ENCODE measurements at regions not wholly inside any gene's neighbourhood (a gene's known extent, or its start where the extent isn't known, plus 50 kb on each side); places are given as distances from the start of the nearest gene placed in this dataset.
"Not testable (repeated sequence)": the region's sequence is repeated elsewhere in the genome, so short reads cannot be mapped to it uniquely, and the experiment has no call there.

DNA sequence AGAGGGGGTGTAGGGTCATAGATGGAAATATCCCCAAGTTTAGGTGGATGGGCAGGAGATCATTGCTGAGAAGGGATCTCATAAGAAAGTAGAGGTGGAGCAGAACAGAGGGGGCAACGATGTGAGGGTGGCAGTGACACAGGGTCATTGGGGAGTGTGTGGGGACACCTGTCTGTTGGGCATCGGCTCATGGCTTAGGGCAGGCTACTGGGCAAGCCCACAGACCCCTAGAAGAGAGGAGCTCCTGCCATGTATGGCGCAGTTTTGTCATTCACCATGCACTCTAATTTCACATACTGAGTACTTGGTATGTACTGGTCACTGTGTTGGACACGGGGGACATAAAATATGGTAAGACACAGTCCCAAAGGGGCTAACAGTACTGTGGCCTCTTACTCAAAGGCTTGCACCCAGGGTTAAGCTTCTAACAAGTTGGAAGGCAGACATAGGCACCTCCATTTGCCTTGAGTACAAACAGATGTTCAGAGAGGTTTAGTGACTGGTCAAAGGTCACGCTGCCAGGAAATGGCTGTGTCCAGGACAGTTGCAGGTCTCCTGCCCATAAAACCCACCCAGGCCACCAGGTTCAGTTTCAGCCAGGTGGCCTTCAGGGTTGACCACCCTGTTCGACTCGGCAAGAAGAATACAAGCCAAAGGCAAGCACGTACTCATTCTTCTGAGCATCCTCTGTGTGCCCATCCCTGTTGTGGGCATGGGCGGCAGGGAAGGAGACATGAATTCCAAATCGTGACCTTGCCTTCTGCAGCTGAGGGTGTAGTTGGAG, 580.2 kb downstream of the KCNJ18 start:
- WGBS (ENCODE audit: insufficient coverage), result 66% methylated on average over 8 of the region's 10 CpGs
- Histone ChIP-seq H3K4me1 (ENCODE audit: control insufficient read depth, insufficient read depth, low read length) (no peaks in the 10 kb centered on the region), H3K27me3 (ENCODE audit: control insufficient read depth, insufficient read depth, low read length) (no peaks in the 10 kb centered on the region), H3K27ac (ENCODE audit: low read length) (no peak overlapping the region), H3K4me3 (ENCODE audit: low read length) (no peak overlapping the region), H3K36me3 (ENCODE audit: control insufficient read depth, insufficient read depth, low read length) (no peaks in the 10 kb centered on the region), H3K9me3 (replicated peaks; ENCODE audit: control insufficient read depth, low read depth, low read length) (peaks cover 48% of the 10 kb centered on the region)
- DNase-seq, result no peak

DNA sequence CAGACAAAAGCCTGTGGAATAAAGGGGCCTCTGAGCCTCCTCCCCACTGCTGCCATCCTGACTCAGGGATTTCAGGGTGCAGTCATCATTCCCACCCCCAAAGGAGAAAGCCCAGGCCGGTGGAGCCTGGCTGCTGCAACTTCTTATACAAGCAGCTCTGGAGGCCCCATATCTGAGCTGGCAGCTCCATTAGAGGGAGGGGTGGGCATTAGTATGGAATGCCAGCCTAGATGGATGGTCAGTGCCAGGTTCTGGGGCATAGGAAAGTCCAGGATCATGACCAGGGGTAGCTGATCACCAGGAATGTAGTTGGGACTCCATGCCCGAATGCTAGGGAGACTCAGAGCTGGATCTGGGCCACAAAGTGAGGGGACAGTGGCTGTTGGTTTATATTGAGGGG, 581.0 kb downstream of the KCNJ18 start:
- H3K27ac ChIP-seq (ENCODE audit: low read length), result no peak overlapping the region
- H3K4me1 ChIP-seq (ENCODE audit: control insufficient read depth, insufficient read depth, low read length), result no peaks in the 10 kb centered on the region
- no peak for DNase-seq
- WGBS (ENCODE audit: insufficient coverage), result 48% methylated on average over 1 of the region's 2 CpGs
- no peak overlapping the region for H3K4me3 ChIP-seq (ENCODE audit: low read length)
- H3K9me3 ChIP-seq (replicated peaks; ENCODE audit: control insufficient read depth, low read depth, low read length), result peaks cover 46% of the 10 kb centered on the region
- no peaks in the 10 kb centered on the region for H3K36me3 ChIP-seq (ENCODE audit: control insufficient read depth, insufficient read depth, low read length)
- H3K27me3 ChIP-seq (ENCODE audit: control insufficient read depth, insufficient read depth, low read length), result no peaks in the 10 kb centered on the region

DNA sequence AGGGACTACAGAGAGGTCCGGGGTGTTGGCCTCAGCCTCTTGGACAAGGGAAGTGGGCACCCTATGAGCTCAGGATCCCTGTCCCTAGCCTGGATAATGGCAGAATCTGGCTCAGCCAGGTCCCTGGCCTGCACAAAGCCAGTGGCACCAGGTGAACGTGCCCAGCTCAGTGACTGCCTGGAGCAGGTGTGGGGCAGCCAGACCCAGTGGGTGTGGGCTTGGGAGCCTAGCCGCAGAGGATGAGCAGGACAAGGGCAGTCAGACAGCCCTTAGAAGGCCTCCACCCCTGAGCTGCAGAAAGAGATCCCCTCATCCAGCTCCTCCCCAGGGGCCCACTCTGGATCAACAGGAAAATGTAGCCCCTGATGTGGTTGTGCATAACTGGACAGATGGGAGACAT, 585.3 kb downstream of the KCNJ18 start:
- WGBS (ENCODE audit: insufficient coverage), result 59% methylated on average over 2 of the region's 3 CpGs
- no peak for DNase-seq
- no peaks in the 10 kb centered on the region for H3K27me3 ChIP-seq (ENCODE audit: control insufficient read depth, insufficient read depth, low read length)

DNA sequence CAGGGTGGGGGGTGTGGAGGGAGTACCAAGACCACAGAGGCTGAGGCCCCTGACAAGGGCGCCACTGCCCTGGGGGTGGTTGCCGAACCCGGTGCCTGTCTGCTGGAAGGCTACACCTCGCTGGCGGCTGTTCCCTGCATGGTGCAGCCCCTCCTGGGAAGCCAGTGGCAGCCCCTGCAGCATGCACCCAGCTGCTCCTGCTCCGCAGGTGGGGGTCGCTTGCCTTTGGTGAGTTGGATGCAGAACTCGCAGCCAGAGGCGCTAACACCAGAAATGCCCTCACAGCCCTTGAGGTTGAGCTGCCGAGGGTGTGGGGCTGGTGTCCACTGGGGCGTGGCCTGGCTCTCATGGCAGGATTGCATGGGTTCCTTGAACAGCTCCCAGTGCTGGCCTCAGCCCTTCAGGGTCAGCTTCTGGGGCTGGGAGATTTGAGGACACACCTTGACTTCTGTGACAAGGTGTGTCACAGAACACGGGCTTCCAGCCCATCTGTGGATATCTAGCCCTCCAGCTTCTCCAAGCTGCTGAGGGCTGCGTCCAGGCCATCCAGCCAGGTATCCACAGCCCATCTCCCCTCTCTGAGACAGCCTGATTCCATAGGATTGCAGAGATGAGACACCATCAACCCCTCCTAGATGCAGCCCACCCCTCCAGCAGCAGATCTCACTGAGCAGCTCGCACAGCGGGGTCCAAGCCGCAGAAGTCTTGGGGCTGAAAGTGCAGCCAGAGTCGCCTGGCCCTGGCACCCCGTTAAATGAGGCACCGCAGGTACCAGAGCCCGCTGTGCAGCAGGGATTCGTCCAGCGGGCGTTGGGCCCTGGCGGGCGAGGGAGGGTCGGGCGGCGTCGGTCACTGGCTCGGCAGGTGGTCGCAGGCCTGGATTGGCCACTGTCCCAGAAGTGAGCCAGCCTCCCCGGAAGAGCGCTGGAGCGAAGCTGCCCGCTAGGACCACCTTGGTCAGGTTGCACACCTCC, 586.3 kb downstream of the KCNJ18 start:
- Histone ChIP-seq H3K36me3 (ENCODE audit: control insufficient read depth, insufficient read depth, low read length) (no peaks in the 10 kb centered on the region), H3K27me3 (ENCODE audit: control insufficient read depth, insufficient read depth, low read length) (no peaks in the 10 kb centered on the region), H3K27ac (ENCODE audit: low read length) (no peak overlapping the region), H3K9me3 (replicated peaks; ENCODE audit: control insufficient read depth, low read depth, low read length) (peaks cover 17% of the 10 kb centered on the region), H3K4me1 (ENCODE audit: control insufficient read depth, insufficient read depth, low read length) (no peaks in the 10 kb centered on the region), H3K4me3 (ENCODE audit: low read length) (no peak overlapping the region)
- 89% methylated on average over 35 of the region's 35 CpGs for WGBS (ENCODE audit: insufficient coverage)
- no peak for DNase-seq

More for the DNA sequence above, 585.3 kb downstream of the KCNJ18 start:
- no peaks in the 10 kb centered on the region for H3K36me3 ChIP-seq (ENCODE audit: control insufficient read depth, insufficient read depth, low read length)
- H3K4me3 ChIP-seq (ENCODE audit: low read length), result no peak overlapping the region
- H3K4me1 ChIP-seq (ENCODE audit: control insufficient read depth, insufficient read depth, low read length), result no peaks in the 10 kb centered on the region
- peaks cover 17% of the 10 kb centered on the region for H3K9me3 ChIP-seq (replicated peaks; ENCODE audit: control insufficient read depth, low read depth, low read length)
- no peak overlapping the region for H3K27ac ChIP-seq (ENCODE audit: low read length)

DNA sequence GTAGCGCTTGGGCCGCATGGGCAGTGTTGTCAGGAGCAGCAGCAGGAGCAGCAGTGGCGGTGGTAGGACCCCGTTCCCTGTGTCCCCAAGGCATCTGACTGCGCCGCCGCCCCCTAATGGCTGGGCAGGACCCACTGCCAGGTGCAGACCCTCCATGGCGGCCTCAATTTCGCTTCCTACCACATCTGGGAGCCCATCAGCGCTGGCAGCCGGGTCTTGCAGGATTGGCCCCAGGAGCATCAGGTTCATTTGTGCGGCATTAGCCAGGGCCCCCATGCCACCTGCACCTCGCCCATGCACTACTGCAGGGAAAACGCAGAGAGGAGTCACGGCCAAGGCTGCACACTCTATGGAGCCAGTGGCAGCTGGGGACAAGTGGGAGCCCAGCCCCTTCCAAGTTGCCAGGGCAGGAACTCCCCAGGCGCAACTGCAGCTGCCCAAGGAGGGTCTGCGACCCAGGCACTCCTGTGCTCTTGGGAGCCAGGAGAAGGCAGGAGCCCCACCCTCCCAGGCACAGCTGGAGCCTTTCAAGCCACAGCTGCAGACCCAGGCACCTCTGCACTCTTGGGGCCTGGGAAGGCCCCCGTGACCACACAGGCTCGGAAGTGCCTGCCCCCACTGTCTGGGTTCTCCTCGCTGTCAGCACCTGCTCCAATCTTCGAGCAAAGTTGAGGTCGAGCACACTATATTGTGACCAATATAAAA, 594.2 kb downstream of the KCNJ18 start:
- no peaks in the 10 kb centered on the region for H3K4me1 ChIP-seq (ENCODE audit: control insufficient read depth, insufficient read depth, low read length)
- peaks cover 17% of the 10 kb centered on the region for H3K9me3 ChIP-seq (replicated peaks; ENCODE audit: control insufficient read depth, low read depth, low read length)
- 80% methylated on average over 19 of the region's 22 CpGs for whole genome bisulfite sequencing (ENCODE audit: insufficient coverage)

DNA sequence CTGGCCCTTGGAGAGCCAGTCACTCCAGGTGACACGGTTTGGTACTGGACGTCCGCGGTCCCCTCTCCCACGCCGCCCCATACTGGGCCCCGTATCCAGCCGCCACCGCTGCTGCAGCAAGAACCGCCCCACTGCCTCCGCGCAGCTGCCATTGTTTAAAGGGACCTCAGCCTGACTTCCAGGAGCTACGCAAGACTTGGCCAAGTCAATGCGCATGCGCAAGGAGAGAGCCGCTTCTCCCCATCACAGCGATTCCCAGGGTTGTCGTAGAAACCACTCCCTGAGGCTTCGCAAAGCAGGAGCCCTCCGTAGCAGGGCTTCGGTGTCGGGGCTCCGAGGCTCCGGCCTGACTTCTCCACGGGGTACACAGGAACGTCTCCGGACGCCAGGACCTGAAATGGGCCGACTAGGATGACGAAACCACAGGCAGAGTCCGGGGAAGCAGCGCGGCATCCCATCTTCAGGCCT, 606.2 kb downstream of the KCNJ18 start:
- not testable (repeated sequence) for H3K4me3 ChIP-seq (ENCODE audit: low read length); H3K4me1 ChIP-seq (ENCODE audit: control insufficient read depth, insufficient read depth, low read length); H3K27me3 ChIP-seq (ENCODE audit: control insufficient read depth, insufficient read depth, low read length); H3K36me3 ChIP-seq (ENCODE audit: control insufficient read depth, insufficient read depth, low read length); DNase-seq; H3K27ac ChIP-seq (ENCODE audit: low read length)
- WGBS (ENCODE audit: insufficient coverage), result 94% methylated on average over 21 of the region's 33 CpGs
- H3K9me3 ChIP-seq (replicated peaks; ENCODE audit: control insufficient read depth, low read depth, low read length), result peaks cover 44% of the 10 kb centered on the region

More for the DNA sequence above, 594.2 kb downstream of the KCNJ18 start:
- Histone ChIP-seq H3K36me3 (ENCODE audit: control insufficient read depth, insufficient read depth, low read length) (no peaks in the 10 kb centered on the region), H3K27ac (ENCODE audit: low read length) (no peak overlapping the region), H3K4me3 (ENCODE audit: low read length) (no peak overlapping the region), H3K27me3 (ENCODE audit: control insufficient read depth, insufficient read depth, low read length) (no peaks in the 10 kb centered on the region)
- DNase-seq, result no peak

DNA sequence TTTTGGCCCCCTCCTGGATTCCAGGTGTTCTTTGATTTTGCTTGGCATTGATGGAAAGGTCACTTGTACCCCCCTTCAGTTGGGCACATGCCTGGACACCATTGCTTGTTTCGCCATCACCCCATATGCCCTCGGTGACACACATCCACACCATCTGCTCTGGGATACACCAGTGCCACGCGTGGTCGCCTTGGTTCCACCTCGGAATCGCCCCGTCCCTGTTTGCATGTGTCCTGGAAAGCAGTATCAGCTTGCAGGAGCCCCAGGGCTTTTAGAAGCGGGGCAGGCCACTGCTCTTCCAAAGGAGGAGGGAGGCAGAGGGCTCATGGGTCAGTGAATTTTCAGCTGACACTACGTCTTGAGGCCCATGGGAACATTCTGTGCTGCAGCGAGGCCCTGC, 607.9 kb downstream of the KCNJ18 start:
- Histone ChIP-seq H3K4me3 (ENCODE audit: low read length) (no peak overlapping the region), H3K27ac (ENCODE audit: low read length) (no peak overlapping the region), H3K36me3 (ENCODE audit: control insufficient read depth, insufficient read depth, low read length) (no peaks in the 10 kb centered on the region), H3K4me1 (ENCODE audit: control insufficient read depth, insufficient read depth, low read length) (no peaks in the 10 kb centered on the region), H3K27me3 (ENCODE audit: control insufficient read depth, insufficient read depth, low read length) (no peaks in the 10 kb centered on the region), H3K9me3 (replicated peaks; ENCODE audit: control insufficient read depth, low read depth, low read length) (peaks cover 47% of the 10 kb centered on the region)
- no peak for DNase-seq
- WGBS (ENCODE audit: insufficient coverage), result 80% methylated on average over 3 of the region's 11 CpGs

DNA sequence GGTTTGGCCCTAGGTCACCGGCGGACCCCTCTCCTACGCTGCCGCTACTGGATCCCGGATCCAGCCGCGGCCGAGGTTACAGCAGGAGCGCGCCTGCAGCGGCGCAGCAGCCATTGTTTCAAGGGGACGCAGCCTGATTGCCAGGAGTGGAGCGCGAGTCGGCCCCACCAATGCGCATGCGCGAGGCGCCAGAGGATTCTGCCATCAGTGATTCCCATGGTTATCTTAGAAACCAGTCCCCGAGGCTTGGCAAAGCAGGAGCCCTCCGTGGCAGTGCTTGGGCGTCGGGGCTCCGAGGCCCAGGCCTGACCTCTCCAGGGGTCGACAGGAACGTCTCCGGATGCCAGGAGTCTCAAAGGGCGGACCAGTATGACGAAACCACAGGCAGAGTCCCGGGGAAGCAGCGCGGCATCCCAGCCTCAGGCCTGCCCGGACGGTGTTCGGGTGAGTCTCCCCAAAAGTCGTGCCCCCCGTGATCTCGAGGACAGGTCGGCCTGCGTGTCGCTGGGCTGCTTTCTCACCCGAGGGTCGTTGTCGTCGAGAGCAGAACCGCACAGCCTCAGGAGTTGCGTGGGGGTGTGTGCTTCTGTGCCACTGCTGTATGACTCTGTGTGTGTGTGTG, 608.5 kb downstream of the KCNJ18 start:
- 82% methylated on average over 40 of the region's 48 CpGs for WGBS (ENCODE audit: insufficient coverage)
- DNase-seq, result no peak
- H3K4me1 ChIP-seq (ENCODE audit: control insufficient read depth, insufficient read depth, low read length), result no peaks in the 10 kb centered on the region
- no peak overlapping the region for H3K27ac ChIP-seq (ENCODE audit: low read length)
- no peak overlapping the region for H3K4me3 ChIP-seq (ENCODE audit: low read length)
- no peaks in the 10 kb centered on the region for H3K27me3 ChIP-seq (ENCODE audit: control insufficient read depth, insufficient read depth, low read length)
- peaks cover 49% of the 10 kb centered on the region for H3K9me3 ChIP-seq (replicated peaks; ENCODE audit: control insufficient read depth, low read depth, low read length)
- H3K36me3 ChIP-seq (ENCODE audit: control insufficient read depth, insufficient read depth, low read length), result no peaks in the 10 kb centered on the region

DNA sequence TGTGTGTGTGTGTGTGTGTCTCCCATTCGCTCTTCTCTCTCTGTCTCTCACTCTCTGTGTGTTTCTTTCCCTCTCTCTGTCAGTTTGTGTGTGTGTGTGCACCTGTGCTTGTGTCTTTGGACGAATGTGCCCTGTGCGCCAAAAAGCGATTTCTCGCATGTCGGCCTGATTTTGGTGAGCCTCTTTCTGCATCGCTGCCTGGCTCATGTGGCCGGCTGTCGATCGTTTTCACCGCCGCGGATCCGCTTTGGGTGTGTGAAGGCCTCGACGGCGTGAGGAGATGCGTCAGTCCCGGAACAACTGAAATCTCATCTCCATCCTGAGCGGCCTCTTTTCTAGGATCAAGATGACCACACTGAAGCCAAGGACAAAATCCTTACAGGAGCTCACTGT, 609.0 kb downstream of the KCNJ18 start:
- WGBS (ENCODE audit: insufficient coverage), result 88% methylated on average over 19 of the region's 20 CpGs
- Histone ChIP-seq H3K27ac (ENCODE audit: low read length) (no peak overlapping the region), H3K9me3 (replicated peaks; ENCODE audit: control insufficient read depth, low read depth, low read length) (peaks cover 52% of the 10 kb centered on the region), H3K4me1 (ENCODE audit: control insufficient read depth, insufficient read depth, low read length) (no peaks in the 10 kb centered on the region), H3K27me3 (ENCODE audit: control insufficient read depth, insufficient read depth, low read length) (no peaks in the 10 kb centered on the region), H3K4me3 (ENCODE audit: low read length) (no peak overlapping the region), H3K36me3 (ENCODE audit: control insufficient read depth, insufficient read depth, low read length) (no peaks in the 10 kb centered on the region)
- no peak for DNase-seq

Measured in muscle of leg (tissue), 3 donors.